K562 (cell line): ENCODE measurements at regions not wholly inside any gene's neighbourhood (a gene's known extent, or its start where the extent isn't known, plus 50 kb on each side); places are given as distances from the start of the nearest gene placed in this dataset.
"Not testable (repeated sequence)": the region's sequence is repeated elsewhere in the genome, so short reads cannot be mapped to it uniquely, and the experiment has no call there.

ENCODE experiments used
- CTCF ChIP-seq, 3 experiments: IDR thresholded peaks in 2 of 3; conservative IDR thresholded peaks in 1 of 3; 2 replicates each; pipeline ENCODE4 v1.5.1; 2011 to 2012; ENCODE audit warnings: low read length in 3 of 3, mild to moderate bottlenecking in 3 of 3, control low read depth in 2 of 3, improper control_type of control experiment in 1 of 3, inconsistent platforms in 1 of 3, low read depth in 1 of 3, mixed read lengths in 1 of 3, moderate library complexity in 1 of 3; ENCODE audit not compliant: insufficient read depth in 2 of 3
- PHF8 ChIP-seq: fragments of 200-600 bp; sonication (generic); IDR thresholded peaks from 2 replicates; pipeline ENCODE4 v1.6.1; 2012; ENCODE audit warnings: mixed run types, mild to moderate bottlenecking, inconsistent platforms, low read length, moderate library complexity, borderline replicate concordance
- ZBTB40 ChIP-seq, 2 experiments: fragments of 450-650 bp in 1 of 2; sonication (generic) in 1 of 2; formaldehyde crosslinking in 1 of 2; IDR thresholded peaks; 2 replicates each; pipeline versions ENCODE4 v1.7.1 to v1.9.0; 2016 to 2022; ENCODE audit warnings: inconsistent platforms in 1 of 2, mild to moderate bottlenecking in 1 of 2, missing genetic modification reagents in 1 of 2

GRCh38 chr2:144638250-144638649 is 118.3 kb upstream of the ZEB2 start:
- not testable (repeated sequence) for TF ChIP-seq CTCF (IDR thresholded peaks at IDR 0.05 in 2 of 3, conservative IDR thresholded peaks at IDR 0.05 in 1 of 3; ENCODE audit: insufficient read depth in 2 of 3, low read depth in 1 of 3, low read length in 3 of 3); ZBTB40 (IDR thresholded peaks at IDR 0.05); ZBTB40 (CRISPR knock-in tag; IDR thresholded peaks at IDR 0.05); PHF8
